Left renal cortex interstitium (tissue), 4 donors: ENCODE measurements at regions not wholly inside any gene's neighbourhood (a gene's known extent, or its start where the extent isn't known, plus 50 kb on each side); places are given as distances from the start of the nearest gene placed in this dataset.
"Not testable (repeated sequence)": the region's sequence is repeated elsewhere in the genome, so short reads cannot be mapped to it uniquely, and the experiment has no call there.

ENCODE experiments used
- DNase-seq, 4 donors: peaks; one replicate each; pipeline ENCODE4 v3.0.0-alpha.2; 2013; ENCODE audit warnings: low read depth in 4 of 4, low spot score in 2 of 4, missing footprints in 1 of 4

- DNase-seq, result not testable (repeated sequence)
Measured at GRCh38 chr2:131822237-131822721, 294.6 kb downstream of the CCDC74A start.

GRCh38 chr2:131823058-131823457, 295.4 kb downstream of the CCDC74A start:
- DNase-seq, result not testable (repeated sequence)

GRCh38 chr2:131824986-131825385, 297.3 kb downstream of the CCDC74A start:
- not testable (repeated sequence) for DNase-seq

GRCh38 chr2:131827481-131828163, 299.9 kb downstream of the CCDC74A start:
- no peak for DNase-seq

- DNase-seq, result no peak
Measured at GRCh38 chr2:131828164-131828561, 300.5 kb downstream of the CCDC74A start.

GRCh38 chr2:131828633-131829455, 301.2 kb downstream of the CCDC74A start:
- not testable (repeated sequence) for DNase-seq

- not testable (repeated sequence) for DNase-seq
Measured at GRCh38 chr2:131829456-131830241, 302.0 kb downstream of the CCDC74A start.

GRCh38 chr2:131830242-131830945, 302.7 kb downstream of the CCDC74A start:
- DNase-seq, result not testable (repeated sequence)

GRCh38 chr2:131830946-131831310, 303.2 kb downstream of the CCDC74A start:
- DNase-seq, result not testable (repeated sequence)

- DNase-seq, result not testable (repeated sequence)
Measured at GRCh38 chr2:131831450-131832208, 303.9 kb downstream of the CCDC74A start.

- not testable (repeated sequence) for DNase-seq
Measured at GRCh38 chr2:131832209-131832780, 304.6 kb downstream of the CCDC74A start.

- DNase-seq, result not testable (repeated sequence)
Measured at GRCh38 chr2:131832917-131833316, 305.2 kb downstream of the CCDC74A start.

- not testable (repeated sequence) for DNase-seq
Measured at GRCh38 chr2:131833367-131834202, 305.9 kb downstream of the CCDC74A start.

GRCh38 chr2:131834203-131835020, 306.7 kb downstream of the CCDC74A start:
- not testable (repeated sequence) for DNase-seq

- DNase-seq, result not testable (repeated sequence)
Measured at GRCh38 chr2:131835022-131835421, 307.3 kb downstream of the CCDC74A start.

- no peak for DNase-seq
Measured at GRCh38 chr2:131835621-131836091, 308.0 kb downstream of the CCDC74A start.

- DNase-seq, result not testable (repeated sequence)
Measured at GRCh38 chr2:131836116-131836515, 308.4 kb downstream of the CCDC74A start.
